GM21529 (cell line): ENCODE measurements at regions not wholly inside any gene's neighbourhood (a gene's known extent, or its start where the extent isn't known, plus 50 kb on each side); places are given as distances from the start of the nearest gene placed in this dataset.
"Not testable (repeated sequence)": the region's sequence is repeated elsewhere in the genome, so short reads cannot be mapped to it uniquely, and the experiment has no call there.

Experiments used
- ATAC-seq: cut with Tn5 transposase; IDR thresholded peaks from one replicate; pipeline ENCODE4 v1.9.1; 2021; ENCODE audit not compliant: unreplicated experiment

- no peak for ATAC-seq
These were observed 296.3 kb downstream of the PREX1 start for GRCh38 chr20:48531505-48531904.

- no peak for ATAC-seq
These were observed 296.8 kb downstream of the PREX1 start for GRCh38 chr20:48530957-48531356.

GRCh38 chr20:48528346-48528745, 299.5 kb downstream of the PREX1 start:
- no peak for ATAC-seq

- ATAC-seq, result no peak
These were observed 300.0 kb downstream of the PREX1 start for GRCh38 chr20:48527771-48528170.

- no peak for ATAC-seq
These were observed 300.9 kb downstream of the PREX1 start for GRCh38 chr20:48526936-48527335.

- ATAC-seq, result no peak
These were observed 302.4 kb downstream of the PREX1 start for GRCh38 chr20:48525400-48525799.

GRCh38 chr20:48524582-48524981, 303.2 kb downstream of the PREX1 start:
- ATAC-seq, result no peak

- ATAC-seq, result no peak
These were observed 304.4 kb downstream of the PREX1 start for GRCh38 chr20:48523191-48523995.

GRCh38 chr20:48521121-48521520, 306.7 kb downstream of the PREX1 start:
- ATAC-seq, result no peak

GRCh38 chr20:48516196-48516595, 311.6 kb downstream of the PREX1 start:
- ATAC-seq, result not testable (repeated sequence)

GRCh38 chr20:48514577-48514976, 313.2 kb downstream of the PREX1 start:
- ATAC-seq, result not testable (repeated sequence)

GRCh38 chr20:48512539-48512938, 315.3 kb downstream of the PREX1 start:
- ATAC-seq, result not testable (repeated sequence)

- not testable (repeated sequence) for ATAC-seq
These were observed 322.7 kb downstream of the PREX1 start for GRCh38 chr20:48505066-48505465.

- ATAC-seq, result no peak
These were observed 324.5 kb downstream of the PREX1 start for GRCh38 chr20:48503166-48503815.

GRCh38 chr20:48502758-48503157, 325.0 kb downstream of the PREX1 start:
- no peak for ATAC-seq

- no peak for ATAC-seq
These were observed 325.8 kb downstream of the PREX1 start for GRCh38 chr20:48502016-48502415.

- not testable (repeated sequence) for ATAC-seq
These were observed 326.9 kb downstream of the PREX1 start for GRCh38 chr20:48500900-48501299.

GRCh38 chr20:48498939-48499338, 328.9 kb downstream of the PREX1 start:
- ATAC-seq, result not testable (repeated sequence)

GRCh38 chr20:48498125-48498524, 329.7 kb downstream of the PREX1 start:
- ATAC-seq, result not testable (repeated sequence)

GRCh38 chr20:48493966-48494365, 333.8 kb downstream of the PREX1 start:
- ATAC-seq, result no peak

- ATAC-seq, result not testable (repeated sequence)
These were observed 334.5 kb downstream of the PREX1 start for GRCh38 chr20:48493331-48493730.

GRCh38 chr20:48492715-48493070, 335.1 kb downstream of the PREX1 start:
- ATAC-seq, result no peak
